Cardiac muscle cell (in vitro differentiated cells and primary cell): ENCODE measurements at regions not wholly inside any gene's neighbourhood (a gene's known extent, or its start where the extent isn't known, plus 50 kb on each side); places are given as distances from the start of the nearest gene placed in this dataset.

Experiments
- DNase-seq, 2 donors: peaks; one replicate each; pipeline versions ENCODE4 v3.0.0 to v3.0.0-alpha.2; 2010 to 2017; ENCODE audit warnings: low read depth in 1 of 2, low spot score in 1 of 2
- H3K27ac ChIP-seq: fragments of 200-600 bp; sonication (generic); 2 replicates; pipeline ENCODE4 v1.5.1; 2016
- H3K27me3 ChIP-seq: fragments of 200-600 bp; sonication (generic); 2 replicates; pipeline ENCODE4 v1.6.0; 2016; ENCODE audit warnings: control low read depth
- H3K36me3 ChIP-seq: fragments of 200-600 bp; sonication (generic); 2 replicates; pipeline ENCODE4 v1.5.1; 2016; ENCODE audit warnings: control low read depth
- H3K4me1 ChIP-seq: fragments of 200-600 bp; sonication (generic); 2 replicates; pipeline ENCODE4 v1.8.1; 2017; ENCODE audit warnings: low read depth, mild to moderate bottlenecking, mixed run types
- H3K4me3 ChIP-seq: fragments of 200-600 bp; sonication (generic); 2 replicates; pipeline ENCODE4 v1.5.1; 2016; ENCODE audit warnings: mild to moderate bottlenecking
- H3K9me3 ChIP-seq: fragments of 200-600 bp; sonication (generic); 2 replicates; pipeline ENCODE4 v1.5.1; 2017; ENCODE audit warnings: low read depth, mild to moderate bottlenecking, control low read depth
- CTCF ChIP-seq: IDR thresholded peaks from 2 replicates; pipeline ENCODE4 v1.5.1; 2012; ENCODE audit warnings: low read depth, mild to moderate bottlenecking, low read length

GRCh38 chr4:95638920-95639501, 90.2 kb upstream of the UNC5C start:
- no peak for TF ChIP-seq CTCF
- Histone ChIP-seq H3K4me1 (peaks cover 18% of the 10 kb centered on the region), H3K27ac (no peak overlapping the region), H3K27me3 (no peaks in the 10 kb centered on the region), H3K9me3 (no peaks in the 10 kb centered on the region), H3K4me3 (no peak overlapping the region), H3K36me3 (no peaks in the 10 kb centered on the region)
- DNase-seq = peak in 1 of 2 donors; percentile 71

GRCh38 chr4:95637043-95637600, 88.3 kb upstream of the UNC5C start:
- H3K9me3 ChIP-seq = no peaks in the 10 kb centered on the region
- no peaks in the 10 kb centered on the region for H3K36me3 ChIP-seq
- peak; percentile 75 for TF ChIP-seq CTCF
- H3K4me1 ChIP-seq = peaks cover 18% of the 10 kb centered on the region
- H3K27ac ChIP-seq = no peak overlapping the region
- no peak overlapping the region for H3K4me3 ChIP-seq
- DNase-seq = peak; percentile 50 to 65
- H3K27me3 ChIP-seq = no peaks in the 10 kb centered on the region

- Histone ChIP-seq H3K36me3 (no peaks in the 10 kb centered on the region), H3K9me3 (no peaks in the 10 kb centered on the region), H3K27me3 (no peaks in the 10 kb centered on the region), H3K27ac (no peak overlapping the region), H3K4me3 (no peak overlapping the region), H3K4me1 (peaks cover 13% of the 10 kb centered on the region)
- no peak for DNase-seq
- TF ChIP-seq CTCF = no peak
Measured at GRCh38 chr4:95636061-95636460, 87.3 kb upstream of the UNC5C start.

- peak in 1 of 2 donors; percentile 71 for DNase-seq
- H3K4me3 ChIP-seq = no peak overlapping the region
- H3K4me1 ChIP-seq = peaks cover 4% of the 10 kb centered on the region
Measured at GRCh38 chr4:95627709-95628108, 78.9 kb upstream of the UNC5C start.

GRCh38 chr4:95627024-95627605, 78.3 kb upstream of the UNC5C start:
- DNase-seq = peak in 1 of 2 donors; percentile 5
- Histone ChIP-seq H3K4me3 (no peak overlapping the region), H3K27me3 (no peaks in the 10 kb centered on the region), H3K9me3 (no peaks in the 10 kb centered on the region), H3K27ac (no peak overlapping the region), H3K36me3 (no peaks in the 10 kb centered on the region), H3K4me1 (peaks cover 6% of the 10 kb centered on the region)
- TF ChIP-seq CTCF = no peak

More at GRCh38 chr4:95627709-95628108, 78.9 kb upstream of the UNC5C start:
- TF ChIP-seq CTCF = no peak
- no peaks in the 10 kb centered on the region for H3K9me3 ChIP-seq
- no peak overlapping the region for H3K27ac ChIP-seq
- H3K27me3 ChIP-seq = no peaks in the 10 kb centered on the region
- H3K36me3 ChIP-seq = no peaks in the 10 kb centered on the region
